Neuronal stem cell (in vitro differentiated cells): ENCODE measurements at regions not wholly inside any gene's neighbourhood (a gene's known extent, or its start where the extent isn't known, plus 50 kb on each side); places are given as distances from the start of the nearest gene placed in this dataset.

ENCODE experiments used
- DNase-seq: peaks from one replicate; pipeline ENCODE4 v3.0.0-alpha.2; 2013; ENCODE audit warnings: low spot score
- H2AFZ ChIP-seq: one replicate; pipeline ENCODE4 v1.6.1; 2013; ENCODE audit warnings: mild to moderate bottlenecking, low read length, inconsistent platforms
- H2AK5ac ChIP-seq: 2 replicates; pipeline ENCODE4 v1.6.1; 2013; ENCODE audit warnings: low read depth, mild to moderate bottlenecking, inconsistent platforms, low read length, moderate library complexity, mixed read lengths
- H2BK120ac ChIP-seq: 2 replicates; pipeline ENCODE4 v1.6.1; 2013; ENCODE audit warnings: low read depth, mild to moderate bottlenecking, inconsistent platforms, low read length, moderate library complexity, mixed read lengths
- H2BK12ac ChIP-seq: one replicate; pipeline ENCODE4 v1.6.1; 2013; ENCODE audit warnings: low read length, inconsistent platforms
- H2BK15ac ChIP-seq: 2 replicates; pipeline ENCODE4 v1.6.1; 2013; ENCODE audit warnings: mild to moderate bottlenecking, low read length, inconsistent platforms, mixed read lengths
- H2BK5ac ChIP-seq: one replicate; pipeline ENCODE4 v1.6.1; 2013; ENCODE audit warnings: inconsistent platforms, mild to moderate bottlenecking, low read length, moderate library complexity
- H3K14ac ChIP-seq: one replicate; pipeline ENCODE4 v1.6.1; 2013; ENCODE audit warnings: low read length, inconsistent platforms
- H3K18ac ChIP-seq: 2 replicates; pipeline ENCODE4 v1.6.1; 2013; ENCODE audit warnings: low read length, inconsistent platforms
- H3K23ac ChIP-seq: 2 replicates; pipeline ENCODE4 v1.6.1; 2013; ENCODE audit warnings: low read depth, mild to moderate bottlenecking, mixed read lengths, low read length, inconsistent platforms; ENCODE audit not compliant: poor library complexity
- H3K27ac ChIP-seq: replicated peaks from 3 replicates; pipeline ENCODE4 v1.5.1; 2013; ENCODE audit warnings: low read length, inconsistent platforms
- H3K27me3 ChIP-seq, 3 experiments: 2 replicates each; pipeline ENCODE4 v1.6.1; 2013; ENCODE audit warnings: low read length in 3 of 3, mild to moderate bottlenecking in 2 of 3, inconsistent platforms in 1 of 3, low read depth in 1 of 3, mixed read lengths in 1 of 3, moderate library complexity in 1 of 3; ENCODE audit not compliant: control insufficient read depth in 3 of 3, insufficient read depth in 3 of 3
- H3K36me3 ChIP-seq, 2 donors: replicated peaks in 1 of 2; 2 replicates each; pipeline ENCODE4 v1.6.1; 2013; ENCODE audit warnings: low read length in 2 of 2; ENCODE audit not compliant: control insufficient read depth in 2 of 2, insufficient read depth in 2 of 2
- H3K4ac ChIP-seq: 2 replicates; pipeline ENCODE4 v1.6.1; 2013; ENCODE audit warnings: inconsistent platforms, mild to moderate bottlenecking, low read length, moderate library complexity
- H3K4me1 ChIP-seq, 2 donors: 1 replicate in 1 of 2; 2 replicates in 1 of 2; pipeline ENCODE4 v1.6.1; 2013; ENCODE audit warnings: low read length in 2 of 2, low read depth in 1 of 2; ENCODE audit not compliant: control insufficient read depth in 2 of 2, insufficient read depth in 1 of 2
- H3K4me2 ChIP-seq: one replicate; pipeline ENCODE4 v1.6.1; 2013; ENCODE audit warnings: mild to moderate bottlenecking, low read length, inconsistent platforms; ENCODE audit not compliant: insufficient read depth, poor library complexity, severe bottlenecking
- H3K4me3 ChIP-seq, 2 donors: 2 replicates each; pipeline ENCODE4 v1.5.1; 2013; ENCODE audit warnings: low read length in 2 of 2, mild to moderate bottlenecking in 2 of 2, inconsistent platforms in 1 of 2, moderate library complexity in 1 of 2
- H3K79me1 ChIP-seq: one replicate; pipeline ENCODE4 v1.6.1; 2013; ENCODE audit warnings: low read depth, mild to moderate bottlenecking, inconsistent platforms, low read length, moderate library complexity
- H3K9ac ChIP-seq: one replicate; pipeline ENCODE4 v1.6.1; 2013; ENCODE audit warnings: mild to moderate bottlenecking, low read depth, low read length, inconsistent platforms; ENCODE audit not compliant: poor library complexity
- H3K9me3 ChIP-seq, 2 donors: replicated peaks in 1 of 2; 2 replicates each; pipeline versions ENCODE3 to v1.6.1; 2013; ENCODE audit warnings: low read length in 2 of 2, mild to moderate bottlenecking in 2 of 2, inconsistent platforms in 1 of 2, low read depth in 1 of 2, mixed read lengths in 1 of 2, moderate library complexity in 1 of 2; ENCODE audit not compliant: control insufficient read depth in 2 of 2, insufficient read depth in 1 of 2
- H4K8ac ChIP-seq: one replicate; pipeline ENCODE4 v1.6.1; 2013; ENCODE audit warnings: low read depth, mild to moderate bottlenecking, inconsistent platforms, low read length, moderate library complexity
- H4K91ac ChIP-seq: one replicate; pipeline ENCODE4 v1.6.1; 2013; ENCODE audit warnings: low read length, low read depth, mild to moderate bottlenecking, inconsistent platforms; ENCODE audit not compliant: poor library complexity
- WGBS, 2 donors: extraction: QIAGEN DNeasy Blood & Tissue Kit; methylation state at CpG; one replicate each; pipeline ENCODE4 v1.1.7; 2013; ENCODE audit warnings: missing lambda C conversion rate in 2 of 2, mixed read lengths in 1 of 2; ENCODE audit not compliant: insufficient read length in 2 of 2, insufficient replicate concordance in 1 of 2; ENCODE audit errors: extremely low coverage in 2 of 2; 5-methylcytosine and 5-hydroxymethylcytosine counted together

DNA sequence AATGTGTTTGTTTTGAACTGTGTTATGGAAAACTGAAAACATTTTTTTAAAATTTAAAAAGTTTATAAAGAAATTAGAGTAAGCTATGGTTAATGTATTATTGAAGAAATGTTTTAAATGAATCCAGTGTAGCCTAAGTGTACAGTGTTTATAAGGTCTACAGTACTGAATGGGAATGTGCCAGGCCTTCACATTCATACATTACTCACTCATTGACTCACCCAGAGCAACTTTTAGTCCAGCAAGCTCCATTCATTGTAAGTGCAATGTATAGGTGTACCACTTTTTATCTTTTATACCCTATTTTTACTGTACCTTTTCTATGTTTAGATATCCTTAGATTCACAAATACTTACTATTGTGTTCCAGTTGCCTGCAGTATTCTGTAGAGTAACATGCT, 215.1 kb upstream of the THUMPD2 start:
- H2AFZ ChIP-seq, result no peak overlapping the region
- no peak overlapping the region for H3K14ac ChIP-seq
- peaks cover 0 to 1% of the 10 kb centered on the region in 2 donors for H3K4me1 ChIP-seq
- H3K4me3 ChIP-seq, result no peak overlapping the region
- H3K36me3 ChIP-seq, result no peaks in the 10 kb centered on the region
- no peak overlapping the region for H2AK5ac ChIP-seq
- H2BK15ac ChIP-seq, result no peak overlapping the region
- H3K79me1 ChIP-seq, result no peaks in the 10 kb centered on the region
- no peak overlapping the region for H3K9ac ChIP-seq
- no peak for DNase-seq
- no peak overlapping the region for H3K23ac ChIP-seq
- H2BK5ac ChIP-seq, result no peak overlapping the region
- H4K91ac ChIP-seq, result no peak overlapping the region
- H3K18ac ChIP-seq, result no peak overlapping the region
- H3K27ac ChIP-seq, result no peak overlapping the region
- H3K4me2 ChIP-seq, result no peak overlapping the region
- no peak overlapping the region for H2BK12ac ChIP-seq
- H3K27me3 ChIP-seq, result no peaks in the 10 kb centered on the region
- no peak overlapping the region for H2BK120ac ChIP-seq
- no peak overlapping the region for H4K8ac ChIP-seq
- no peaks in the 10 kb centered on the region for H3K9me3 ChIP-seq
- H3K4ac ChIP-seq, result no peak overlapping the region

GRCh38 chr2:39991298-39991697, 212.2 kb upstream of the THUMPD2 start:
- no peak for DNase-seq

GRCh38 chr2:39990335-39990900, 211.4 kb upstream of the THUMPD2 start:
- Histone ChIP-seq H3K9me3 (no peaks in the 10 kb centered on the region), H4K8ac (no peak overlapping the region), H2BK120ac (no peak overlapping the region), H2AFZ (no peak overlapping the region), H4K91ac (no peak overlapping the region), H3K27me3 (no peaks in the 10 kb centered on the region), H3K14ac (no peak overlapping the region), H3K9ac (no peak overlapping the region), H3K79me1 (no peaks in the 10 kb centered on the region), H3K27ac (no peak overlapping the region), H3K4me3 (no peak overlapping the region), H3K18ac (no peak overlapping the region), H3K23ac (no peak overlapping the region), H2BK15ac (no peak overlapping the region), H2BK12ac (no peak overlapping the region), H3K4me2 (no peak overlapping the region), H3K4ac (no peak overlapping the region), H3K36me3 (no peaks in the 10 kb centered on the region), H3K4me1 (peaks cover 0 to 1% of the 10 kb centered on the region in 2 donors), H2AK5ac (no peak overlapping the region), H2BK5ac (no peak overlapping the region)
- no peak for DNase-seq
- whole genome bisulfite sequencing, 2 donors, result no CpG with 5 or more reads among the region's 2 CpGs

More at GRCh38 chr2:39991298-39991697, 212.2 kb upstream of the THUMPD2 start:
- Histone ChIP-seq H3K79me1 (no peaks in the 10 kb centered on the region), H3K27ac (no peak overlapping the region), H2AFZ (no peak overlapping the region), H2BK15ac (no peak overlapping the region), H2BK5ac (no peak overlapping the region), H2AK5ac (no peak overlapping the region), H3K9ac (no peak overlapping the region), H4K91ac (no peak overlapping the region), H4K8ac (no peak overlapping the region), H3K4me2 (no peak overlapping the region), H3K9me3 (no peaks in the 10 kb centered on the region), H3K27me3 (no peaks in the 10 kb centered on the region), H2BK120ac (no peak overlapping the region), H3K18ac (no peak overlapping the region), H3K36me3 (no peaks in the 10 kb centered on the region), H3K4me3 (no peak overlapping the region), H3K4me1 (peaks cover 0 to 1% of the 10 kb centered on the region in 2 donors), H3K23ac (no peak overlapping the region), H2BK12ac (no peak overlapping the region), H3K4ac (no peak overlapping the region), H3K14ac (no peak overlapping the region)
- no CpG with 5 or more reads among the region's 2 CpGs for WGBS, 2 donors

DNA sequence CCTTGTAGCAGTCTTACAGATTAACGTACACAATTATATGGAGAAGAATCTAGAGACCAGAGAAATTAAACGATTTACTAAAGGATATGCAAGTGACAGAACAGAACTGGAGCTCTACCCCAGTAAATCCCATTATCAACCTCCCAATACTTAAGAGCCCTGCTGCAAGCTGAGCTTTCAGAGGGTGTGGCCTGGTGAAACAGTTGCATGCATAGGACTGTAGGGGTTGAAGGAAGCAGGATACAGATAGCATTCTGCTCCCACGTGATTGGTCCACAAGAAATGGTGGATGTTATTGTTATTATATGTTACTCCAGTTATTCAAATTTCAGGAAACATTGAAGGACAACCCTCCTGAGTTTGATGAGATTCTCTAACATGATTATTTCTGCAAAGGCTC, 210.8 kb upstream of the THUMPD2 start:
- H3K4me1 ChIP-seq, result peaks cover 0 to 1% of the 10 kb centered on the region in 2 donors
- no peak for DNase-seq

More for the DNA sequence above, 210.8 kb upstream of the THUMPD2 start:
- Histone ChIP-seq H3K27ac (no peak overlapping the region), H4K8ac (no peak overlapping the region), H3K4me2 (no peak overlapping the region), H3K14ac (no peak overlapping the region), H3K36me3 (no peaks in the 10 kb centered on the region), H2BK12ac (no peak overlapping the region), H3K79me1 (no peaks in the 10 kb centered on the region), H2AK5ac (no peak overlapping the region), H3K27me3 (no peaks in the 10 kb centered on the region), H4K91ac (no peak overlapping the region), H2BK15ac (no peak overlapping the region), H2BK5ac (no peak overlapping the region), H3K4me3 (no peak overlapping the region), H3K18ac (no peak overlapping the region), H3K9me3 (no peaks in the 10 kb centered on the region), H2AFZ (no peak overlapping the region), H2BK120ac (no peak overlapping the region), H3K9ac (no peak overlapping the region), H3K4ac (no peak overlapping the region), H3K23ac (no peak overlapping the region)
- no CpG with 5 or more reads among the region's 3 CpGs for WGBS, 2 donors
